A549 (cell line): ENCODE measurements at regions not wholly inside any gene's neighbourhood (a gene's known extent, or its start where the extent isn't known, plus 50 kb on each side); places are given as distances from the start of the nearest gene placed in this dataset.

Experiments used
- ATAC-seq, 2 experiments: fragments of 200-7000 bp in 1 of 2; fragments of >200 bp in 1 of 2; cut with Nextera tagmentation in 1 of 2; cut with Tn5 transposase in 1 of 2; 3 replicates each; pipeline versions ENCODE4 v1.8.0 to v1.9.1; 2018 to 2020; ENCODE audit warnings: mild to moderate bottlenecking in 1 of 2, moderate library complexity in 1 of 2
- CTCF ChIA-PET: fragments of 300-600 bp; sonication (Branson Sonifier 250); formaldehyde crosslinking; extraction: SDS; loops from one replicate; lab custom pipeline; 2021; ENCODE audit warnings: antibody characterized with exemption, inconsistent platforms; lab: Yijun Ruan, JAX
- POLR2A ChIA-PET: fragments of 350-600 bp; formaldehyde crosslinking; extraction: SDS; loops from one replicate; lab custom pipeline; 2021; ENCODE audit warnings: antibody characterized with exemption, inconsistent platforms; lab: Yijun Ruan, JAX
- DNase-seq, 2 experiments: peaks; one replicate each; pipeline versions ENCODE4 v3.0.0 to v3.0.0-alpha.2; 2011 to 2016; ENCODE audit warnings: low read depth in 1 of 2, low spot score in 1 of 2
- FAIRE-seq: peaks from 2 replicates; lab custom pipeline; 2011; peaks lifted over from hg19 to GRCh38; lab: Jason Lieb, UNC
- H3K27ac ChIP-seq, 2 experiments: fragments of >200 bp; sonication (Bioruptor Twin); formaldehyde crosslinking; 3 replicates each; pipeline ENCODE4 v1.5.1; 2016 to 2017
- H3K4me1 ChIP-seq: fragments of >200 bp; sonication (Bioruptor Twin); formaldehyde crosslinking; 3 replicates; pipeline ENCODE4 v1.6.1; 2016
- H3K4me2 ChIP-seq: fragments of >200 bp; sonication (Bioruptor Twin); formaldehyde crosslinking; 3 replicates; pipeline ENCODE4 v1.6.1; 2016
- H3K4me3 ChIP-seq: fragments of >200 bp; sonication (Bioruptor Twin); formaldehyde crosslinking; 3 replicates; pipeline ENCODE4 v1.5.1; 2016
- H3K9me3 ChIP-seq: fragments of >200 bp; sonication (Bioruptor Twin); formaldehyde crosslinking; 3 replicates; pipeline ENCODE4 v1.6.1; 2016
- ATOH8 ChIP-seq: fragments of 250-450 bp; sonication (Bioruptor Pico); IDR thresholded peaks from 2 replicates; pipeline ENCODE4 v1.5.0; 2020; ENCODE audit warnings: low read depth, mild to moderate bottlenecking, moderate library complexity
- CBX8 ChIP-seq: fragments of 200-600 bp; sonication (generic); IDR thresholded peaks from 2 replicates; pipeline ENCODE4 v1.6.1; 2016
- CEBPB ChIP-seq, 2 experiments: fragments of >200 bp in 1 of 2; sonication (Bioruptor Twin) in 1 of 2; formaldehyde crosslinking in 1 of 2; IDR thresholded peaks; 2 replicates each; pipeline ENCODE4 v1.6.1; 2012 to 2016
- CHD2 ChIP-seq: fragments of 150-350 bp; IDR thresholded peaks from 2 replicates; pipeline ENCODE4 v1.6.1; 2014; ENCODE audit warnings: low read length; ENCODE audit not compliant: partially characterized antibody
- ELK1 ChIP-seq: fragments of 150-350 bp; IDR thresholded peaks from 2 replicates; pipeline ENCODE4 v1.6.1; 2014; ENCODE audit warnings: low read depth, mild to moderate bottlenecking, low read length
- ESRRA ChIP-seq: fragments of 150-350 bp; IDR thresholded peaks from 2 replicates; pipeline ENCODE4 v1.6.1; 2014; ENCODE audit warnings: mild to moderate bottlenecking, low read length, borderline replicate concordance
- FOSB ChIP-seq: fragments of 250-450 bp; sonication (Bioruptor Pico); IDR thresholded peaks from 2 replicates; pipeline ENCODE4 v1.5.0; 2020; ENCODE audit warnings: mild to moderate bottlenecking, moderate library complexity
- GATA3 ChIP-seq: IDR thresholded peaks from 2 replicates; pipeline ENCODE4 v1.6.1; 2012; ENCODE audit warnings: borderline replicate concordance
- HOXA7 ChIP-seq: fragments of 250-450 bp; sonication (Bioruptor Pico); IDR thresholded peaks from 2 replicates; pipeline ENCODE4 v1.5.0; 2020; ENCODE audit warnings: mild to moderate bottlenecking, moderate library complexity
- JUNB ChIP-seq: fragments of >200 bp; sonication (Bioruptor Twin); formaldehyde crosslinking; IDR thresholded peaks from 2 replicates; pipeline ENCODE4 v1.6.1; 2016
- KDM1A ChIP-seq: fragments of 200-600 bp; sonication (generic); IDR thresholded peaks from 2 replicates; pipeline ENCODE4 v1.6.1; 2016; ENCODE audit warnings: low read depth, mild to moderate bottlenecking
- NFE2L2 ChIP-seq: fragments of 150-350 bp; conservative IDR thresholded peaks from 2 replicates; pipeline ENCODE4 v1.6.1; 2014; ENCODE audit warnings: low read length
- PHF8 ChIP-seq: fragments of 200-600 bp; sonication (generic); IDR thresholded peaks from 2 replicates; pipeline ENCODE4 v1.6.1; 2016; ENCODE audit warnings: low read depth, mild to moderate bottlenecking, antibody characterized with exemption, moderate library complexity, borderline replicate concordance
- POLR2A ChIP-seq: IDR thresholded peaks from 2 replicates; pipeline ENCODE4 v1.6.1; 2012; ENCODE audit warnings: mild to moderate bottlenecking, low read length
- RAD21 ChIP-seq, 2 experiments: fragments of >200 bp in 1 of 2; sonication (Bioruptor Twin) in 1 of 2; formaldehyde crosslinking in 1 of 2; IDR thresholded peaks in 1 of 2; conservative IDR thresholded peaks in 1 of 2; 2 replicates in 1 of 2; 3 replicates in 1 of 2; pipeline ENCODE4 v1.6.1; 2012 to 2018; ENCODE audit warnings: inconsistent platforms in 1 of 2
- SMC3 ChIP-seq: fragments of >200 bp; sonication (Bioruptor Twin); formaldehyde crosslinking; IDR thresholded peaks from 3 replicates; pipeline ENCODE4 v1.6.1; 2018; ENCODE audit warnings: inconsistent platforms
- ZFP36 ChIP-seq: fragments of 450-650 bp; IDR thresholded peaks from 2 replicates; pipeline ENCODE4 v1.6.1; 2014; ENCODE audit warnings: borderline replicate concordance; ENCODE audit not compliant: partially characterized antibody
- WGBS: methylation state at CpG from one replicate; pipeline ENCODE4 v1.1.6; 2017; ENCODE audit errors: missing lambda C conversion rate; 5-methylcytosine and 5-hydroxymethylcytosine counted together
- TF ChIP-seq, protein P1 (sequence below): fragments of >200 bp; sonication (Bioruptor Twin); formaldehyde crosslinking; IDR thresholded peaks from 3 replicates; pipeline ENCODE4 v1.5.1; 2016
- TF ChIP-seq, protein P2 (sequence below): IDR thresholded peaks from 2 replicates; pipeline ENCODE4 v1.6.1; 2012; ENCODE audit warnings: low read depth, borderline replicate concordance
- TF ChIP-seq, protein P3 (sequence below): fragments of 200-600 bp; sonication (generic); IDR thresholded peaks from 2 replicates; pipeline ENCODE4 v1.6.1; 2016; ENCODE audit warnings: antibody characterized with exemption, mild to moderate bottlenecking, moderate library complexity
- TF ChIP-seq, protein P4 (sequence below): fragments of >200 bp; sonication (Bioruptor Twin); formaldehyde crosslinking; IDR thresholded peaks from 2 replicates; pipeline ENCODE4 v1.6.1; 2016

- H3K9me3 ChIP-seq, result no peaks in the 10 kb centered on the region
- FAIRE-seq (peak; percentile 67), ATAC-seq (peak in 1 of 2 experiments; percentile 60; a peak in 1 of 6 replicates)
- H3K4me2 ChIP-seq, result no peak overlapping the region
- TF ChIP-seq SMC3, result no peak
- TF ChIP-seq RAD21 (conservative IDR thresholded peaks at IDR 0.05 in 1 of 2, IDR thresholded peaks at IDR 0.05 in 1 of 2), result peak in 1 of 2 experiments; percentile 36; a peak in 2 of 5 replicates
- TF ChIP-seq, protein P1, sequence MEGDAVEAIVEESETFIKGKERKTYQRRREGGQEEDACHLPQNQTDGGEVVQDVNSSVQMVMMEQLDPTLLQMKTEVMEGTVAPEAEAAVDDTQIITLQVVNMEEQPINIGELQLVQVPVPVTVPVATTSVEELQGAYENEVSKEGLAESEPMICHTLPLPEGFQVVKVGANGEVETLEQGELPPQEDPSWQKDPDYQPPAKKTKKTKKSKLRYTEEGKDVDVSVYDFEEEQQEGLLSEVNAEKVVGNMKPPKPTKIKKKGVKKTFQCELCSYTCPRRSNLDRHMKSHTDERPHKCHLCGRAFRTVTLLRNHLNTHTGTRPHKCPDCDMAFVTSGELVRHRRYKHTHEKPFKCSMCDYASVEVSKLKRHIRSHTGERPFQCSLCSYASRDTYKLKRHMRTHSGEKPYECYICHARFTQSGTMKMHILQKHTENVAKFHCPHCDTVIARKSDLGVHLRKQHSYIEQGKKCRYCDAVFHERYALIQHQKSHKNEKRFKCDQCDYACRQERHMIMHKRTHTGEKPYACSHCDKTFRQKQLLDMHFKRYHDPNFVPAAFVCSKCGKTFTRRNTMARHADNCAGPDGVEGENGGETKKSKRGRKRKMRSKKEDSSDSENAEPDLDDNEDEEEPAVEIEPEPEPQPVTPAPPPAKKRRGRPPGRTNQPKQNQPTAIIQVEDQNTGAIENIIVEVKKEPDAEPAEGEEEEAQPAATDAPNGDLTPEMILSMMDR, result peak; percentile 34; the same call in 2 of the 3 replicates
- TF ChIP-seq CHD2, result no peak
- TF ChIP-seq, all 56 proteins: peak for 2
- Histone ChIP-seq H3K27ac (no peak overlapping the region), H3K4me3 (no peak overlapping the region), H3K4me1 (no peaks in the 10 kb centered on the region)
- ChIA-PET CTCF (interaction anchor here (0.8 to 2.3 kb wide), 4 partner anchors 31 to 116 kb away, joined by 3 to 7 read pairs (median 5); no protein-coding TSS in a partner anchor), POLR2A (no interaction called here)
- 0% methylated on average over 2 of the region's 2 CpGs for WGBS
- peak; percentile 3 to 11 for DNase-seq
Measured at GRCh38 chrX:49761481-49761880, 65.7 kb upstream of the PAGE1 start.

DNA sequence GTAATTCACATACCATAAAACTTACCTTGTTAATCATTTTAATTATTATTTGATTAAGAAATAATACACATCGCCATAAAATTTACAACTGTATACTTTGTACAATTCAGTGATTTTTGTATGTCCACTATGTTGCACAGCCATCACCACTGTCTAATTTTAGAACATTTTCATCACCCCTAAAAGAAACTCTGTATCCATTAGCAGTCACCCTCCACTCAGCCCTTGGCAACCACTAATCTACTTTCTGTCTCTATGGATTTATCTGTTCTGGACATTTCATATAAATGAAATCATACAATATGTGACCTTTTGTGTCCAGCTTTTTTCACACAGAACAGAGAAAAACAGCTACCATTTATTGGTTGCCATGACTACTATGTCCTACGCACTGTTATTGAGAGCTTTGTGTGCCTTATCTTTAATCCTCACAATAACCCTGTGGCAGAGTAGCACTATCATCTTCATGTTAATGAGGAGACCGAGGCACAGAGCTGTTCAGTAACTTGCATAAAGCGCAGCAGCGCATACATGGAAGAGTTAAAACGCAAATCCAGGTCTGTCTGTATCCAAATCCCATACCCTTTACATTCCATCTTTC is 64.6 kb upstream of the PAGE1 start:
- FAIRE-seq (no peak), ATAC-seq (no peak), DNase-seq (no peak)
- Histone ChIP-seq H3K4me2 (no peak overlapping the region), H3K4me3 (no peak overlapping the region), H3K4me1 (no peaks in the 10 kb centered on the region), H3K27ac (no peak overlapping the region), H3K9me3 (no peaks in the 10 kb centered on the region)
- POLR2A ChIA-PET, result no interaction called here
- CTCF ChIA-PET, result interaction anchor here (0.6 to 2.3 kb wide), 5 partner anchors 30 to 1717 kb away, joined by 3 to 7 read pairs (median 4); no protein-coding TSS in a partner anchor
- WGBS, result 32% methylated on average over 6 of the region's 6 CpGs
- TF ChIP-seq GATA3, result no peak
- TF ChIP-seq CEBPB (IDR thresholded peaks at IDR 0.05), result no peak
- TF ChIP-seq PHF8, result no peak
- no peak for TF ChIP-seq CBX8
- no peak for TF ChIP-seq NFE2L2
- TF ChIP-seq, protein P2, sequence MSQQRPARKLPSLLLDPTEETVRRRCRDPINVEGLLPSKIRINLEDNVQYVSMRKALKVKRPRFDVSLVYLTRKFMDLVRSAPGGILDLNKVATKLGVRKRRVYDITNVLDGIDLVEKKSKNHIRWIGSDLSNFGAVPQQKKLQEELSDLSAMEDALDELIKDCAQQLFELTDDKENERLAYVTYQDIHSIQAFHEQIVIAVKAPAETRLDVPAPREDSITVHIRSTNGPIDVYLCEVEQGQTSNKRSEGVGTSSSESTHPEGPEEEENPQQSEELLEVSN, result no peak
- TF ChIP-seq, protein P3, sequence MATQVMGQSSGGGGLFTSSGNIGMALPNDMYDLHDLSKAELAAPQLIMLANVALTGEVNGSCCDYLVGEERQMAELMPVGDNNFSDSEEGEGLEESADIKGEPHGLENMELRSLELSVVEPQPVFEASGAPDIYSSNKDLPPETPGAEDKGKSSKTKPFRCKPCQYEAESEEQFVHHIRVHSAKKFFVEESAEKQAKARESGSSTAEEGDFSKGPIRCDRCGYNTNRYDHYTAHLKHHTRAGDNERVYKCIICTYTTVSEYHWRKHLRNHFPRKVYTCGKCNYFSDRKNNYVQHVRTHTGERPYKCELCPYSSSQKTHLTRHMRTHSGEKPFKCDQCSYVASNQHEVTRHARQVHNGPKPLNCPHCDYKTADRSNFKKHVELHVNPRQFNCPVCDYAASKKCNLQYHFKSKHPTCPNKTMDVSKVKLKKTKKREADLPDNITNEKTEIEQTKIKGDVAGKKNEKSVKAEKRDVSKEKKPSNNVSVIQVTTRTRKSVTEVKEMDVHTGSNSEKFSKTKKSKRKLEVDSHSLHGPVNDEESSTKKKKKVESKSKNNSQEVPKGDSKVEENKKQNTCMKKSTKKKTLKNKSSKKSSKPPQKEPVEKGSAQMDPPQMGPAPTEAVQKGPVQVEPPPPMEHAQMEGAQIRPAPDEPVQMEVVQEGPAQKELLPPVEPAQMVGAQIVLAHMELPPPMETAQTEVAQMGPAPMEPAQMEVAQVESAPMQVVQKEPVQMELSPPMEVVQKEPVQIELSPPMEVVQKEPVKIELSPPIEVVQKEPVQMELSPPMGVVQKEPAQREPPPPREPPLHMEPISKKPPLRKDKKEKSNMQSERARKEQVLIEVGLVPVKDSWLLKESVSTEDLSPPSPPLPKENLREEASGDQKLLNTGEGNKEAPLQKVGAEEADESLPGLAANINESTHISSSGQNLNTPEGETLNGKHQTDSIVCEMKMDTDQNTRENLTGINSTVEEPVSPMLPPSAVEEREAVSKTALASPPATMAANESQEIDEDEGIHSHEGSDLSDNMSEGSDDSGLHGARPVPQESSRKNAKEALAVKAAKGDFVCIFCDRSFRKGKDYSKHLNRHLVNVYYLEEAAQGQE, result no peak
- TF ChIP-seq FOSB, result no peak
- no peak for TF ChIP-seq ZFP36

DNA sequence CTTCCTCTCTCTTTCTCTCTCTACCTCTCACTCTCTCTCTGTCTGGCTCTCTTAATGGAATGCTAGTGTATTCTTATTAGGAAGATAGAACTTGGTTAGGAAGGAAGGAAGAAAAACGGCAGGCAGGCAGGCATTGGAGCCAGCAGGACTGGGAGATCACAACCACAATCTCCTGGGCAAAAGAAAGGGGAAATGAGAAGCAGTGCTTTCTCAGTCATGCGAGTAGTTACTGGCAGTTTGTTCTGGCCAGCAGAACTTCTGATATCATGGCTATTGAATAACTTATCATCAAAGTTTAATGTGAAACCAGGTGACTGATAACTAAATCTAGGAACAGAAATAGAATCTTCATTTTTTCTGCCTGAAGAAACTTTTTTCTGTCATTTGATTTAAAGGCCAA is 60.9 kb upstream of the PAGE1 start:
- CTCF ChIA-PET, result interaction anchor here (1.2 kb wide), 1 partner anchor 564 kb away, joined by 4 read pairs; no protein-coding TSS in a partner anchor
- Histone ChIP-seq H3K4me1 (no peaks in the 10 kb centered on the region), H3K27ac (no peak overlapping the region), H3K4me2 (no peak overlapping the region), H3K9me3 (no peaks in the 10 kb centered on the region), H3K4me3 (no peak overlapping the region)
- whole genome bisulfite sequencing, result 0% methylated on average over 2 of the region's 2 CpGs
- TF ChIP-seq CBX8 (no peak), CHD2 (no peak), ELK1 (no peak), KDM1A (no peak), ATOH8 (no peak), HOXA7 (CRISPR knock-in tag) (no peak), JUNB (no peak), POLR2A (no peak), ESRRA (no peak)
- TF ChIP-seq, protein P1, result no peak
- TF ChIP-seq, protein P4, sequence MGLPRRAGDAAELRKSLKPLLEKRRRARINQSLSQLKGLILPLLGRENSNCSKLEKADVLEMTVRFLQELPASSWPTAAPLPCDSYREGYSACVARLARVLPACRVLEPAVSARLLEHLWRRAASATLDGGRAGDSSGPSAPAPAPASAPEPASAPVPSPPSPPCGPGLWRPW, result no peak
- ATAC-seq, result no peak
- no peak for DNase-seq
- POLR2A ChIA-PET, result no interaction called here
- no peak for FAIRE-seq
